GM06990 (cell line): ENCODE measurements at regions not wholly inside any gene's neighbourhood (a gene's known extent, or its start where the extent isn't known, plus 50 kb on each side); places are given as distances from the start of the nearest gene placed in this dataset.
A peak's percentile ranks its signal among the peaks of the same experiment; 100 is the strongest.

ENCODE experiments used
- DNase-seq: peaks from one replicate; pipeline ENCODE4 v3.0.0-alpha.2; 2011; ENCODE audit not compliant: insufficient read length; ENCODE audit errors: extremely low read depth
- H3K27me3 ChIP-seq: replicated peaks from 2 replicates; pipeline ENCODE4 v1.6.0; 2011; ENCODE audit warnings: low read length; ENCODE audit not compliant: control insufficient read depth, insufficient read depth
- H3K36me3 ChIP-seq: 2 replicates; pipeline ENCODE4 v1.5.1; 2011; ENCODE audit warnings: low read length; ENCODE audit not compliant: control insufficient read depth, insufficient read depth
- H3K4me3 ChIP-seq: replicated peaks from 2 replicates; pipeline ENCODE4 v1.5.1; 2011; ENCODE audit warnings: low read depth, mild to moderate bottlenecking, control low read depth, low read length
- CTCF ChIP-seq: IDR thresholded peaks from 2 replicates; pipeline ENCODE4 v1.5.1; 2011; ENCODE audit warnings: low read length, control low read depth, mild to moderate bottlenecking, inconsistent platforms; ENCODE audit not compliant: insufficient read depth, poor library complexity, severe bottlenecking

- Histone ChIP-seq H3K36me3 (no peaks in the 10 kb centered on the region), H3K4me3 (no peak overlapping the region), H3K27me3 (no peaks in the 10 kb centered on the region; the same call in none of the 2 replicates)
- peak; percentile 9 for TF ChIP-seq CTCF
- no peak for DNase-seq
Observed at GRCh38 chr11:70761094-70761907, 363.0 kb downstream of the CTTN start.

GRCh38 chr11:70761908-70762337 lies 363.6 kb downstream of the CTTN start:
- H3K27me3 ChIP-seq: no peaks in the 10 kb centered on the region; the same call in none of the 2 replicates
- no peak for DNase-seq
- no peak overlapping the region for H3K4me3 ChIP-seq
- no peaks in the 10 kb centered on the region for H3K36me3 ChIP-seq
- no peak for TF ChIP-seq CTCF

- no peaks in the 10 kb centered on the region; the same call in none of the 2 replicates for H3K27me3 ChIP-seq
- no peak for DNase-seq
- no peaks in the 10 kb centered on the region for H3K36me3 ChIP-seq
- no peak for TF ChIP-seq CTCF
- no peak overlapping the region for H3K4me3 ChIP-seq
Observed at GRCh38 chr11:70762810-70763209, 364.5 kb downstream of the CTTN start.

- Histone ChIP-seq H3K27me3 (no peaks in the 10 kb centered on the region; the same call in none of the 2 replicates), H3K36me3 (no peaks in the 10 kb centered on the region), H3K4me3 (no peak overlapping the region)
- no peak for TF ChIP-seq CTCF
- DNase-seq: no peak
Observed at GRCh38 chr11:70763606-70764005, 365.3 kb downstream of the CTTN start.

- Histone ChIP-seq H3K36me3 (no peaks in the 10 kb centered on the region), H3K27me3 (no peaks in the 10 kb centered on the region; the same call in none of the 2 replicates), H3K4me3 (no peak overlapping the region)
- DNase-seq: no peak
- TF ChIP-seq CTCF: no peak
Observed at GRCh38 chr11:70764356-70764905, 366.1 kb downstream of the CTTN start.
